HCT116 (cell line): ENCODE measurements at regions not wholly inside any gene's neighbourhood (a gene's known extent, or its start where the extent isn't known, plus 50 kb on each side); places are given as distances from the start of the nearest gene placed in this dataset.

ENCODE experiments used
- ATAC-seq: fragments of 200-7000 bp; cut with Tn5 transposase; 2 replicates; pipeline ENCODE4 v1.9.1; 2020; ENCODE audit warnings: mild to moderate bottlenecking, moderate library complexity
- BruUV-seq: library from RNA; stranded (reverse); fragments of 400-500 nt; replicated peaks from 2 replicates; lab custom pipeline; 2021; lab: Mats Ljungman, UMichigan
- CTCF ChIA-PET: fragments of 300-600 bp; sonication (Branson Sonifier 250); formaldehyde crosslinking; loops from one replicate; lab custom pipeline; 2021; ENCODE audit warnings: antibody characterized with exemption; lab: Charles Lee
- POLR2A ChIA-PET: fragments of 300-600, 350-600 bp; sonication (Branson Sonifier 250); formaldehyde crosslinking; loops from one replicate; lab custom pipeline; 2021; ENCODE audit warnings: antibody characterized with exemption; lab: Charles Lee
- RAD21 ChIA-PET, 2 experiments: fragments of 300-600 bp; sonication (Branson Sonifier 250); formaldehyde crosslinking; loops; one replicate each; lab custom pipeline; 2023; ENCODE audit warnings: low total read pairs in 2 of 2; ENCODE audit not compliant: uncharacterized antibody in 2 of 2, unreplicated experiment in 2 of 2, low non-redundant PET in 1 of 2; lab: Charles Lee
- DNase-seq: peaks from one replicate; pipeline ENCODE4 v3.0.0-alpha.2; 2010; ENCODE audit warnings: low read depth, low spot score
- H2AFZ ChIP-seq: fragments of 200-600 bp; shearing (Covaris generic), sonication (generic); 2 replicates; pipeline ENCODE4 v1.6.1; 2017; ENCODE audit warnings: low read depth, mixed run types, mixed read lengths, antibody characterized with exemption, low read length; ENCODE audit not compliant: poor library complexity, severe bottlenecking
- H3K27ac ChIP-seq: 2 replicates; pipeline ENCODE4 v1.5.1; 2012; ENCODE audit warnings: low read depth, low read length
- H3K27me3 ChIP-seq: fragments of 200-600 bp; sonication (generic); 2 replicates; pipeline ENCODE4 v1.6.1; 2016; ENCODE audit warnings: mixed run types, low read length, mixed read lengths; ENCODE audit not compliant: insufficient read depth
- H3K36me3 ChIP-seq, 2 experiments: fragments of 200-500 bp in 1 of 2; fragments of 200-600 bp in 1 of 2; sonication (Bioruptor generic) in 1 of 2; sonication (generic) in 1 of 2; 2 replicates each; pipeline versions ENCODE4 v1.5.1 to v1.6.1; 2014 to 2016; ENCODE audit warnings: low read length in 2 of 2, inconsistent platforms in 1 of 2, mixed read lengths in 1 of 2, mixed run types in 1 of 2; ENCODE audit not compliant: insufficient read depth in 2 of 2, control insufficient read depth in 1 of 2
- H3K4me1 ChIP-seq, 2 experiments: fragments of 200-600 bp in 1 of 2; sonication (generic) in 1 of 2; 2 replicates each; pipeline versions ENCODE4 v1.5.1 to v1.6.1; 2012 to 2017; ENCODE audit warnings: low read length in 2 of 2, inconsistent platforms in 1 of 2, mild to moderate bottlenecking in 1 of 2, mixed read lengths in 1 of 2, mixed run types in 1 of 2, moderate library complexity in 1 of 2; ENCODE audit not compliant: insufficient read depth in 2 of 2, control insufficient read depth in 1 of 2
- H3K4me2 ChIP-seq: fragments of 200-600 bp; sonication (generic); 2 replicates; pipeline ENCODE4 v1.6.1; 2017; ENCODE audit warnings: mixed run types, low read length, mixed read lengths
- H3K4me3 ChIP-seq, 2 experiments: fragments of 200-600 bp in 1 of 2; sonication (generic) in 1 of 2; replicated peaks in 1 of 2; 2 replicates each; pipeline ENCODE4 v1.5.1; 2011 to 2016; ENCODE audit warnings: low read length in 2 of 2, control low read depth in 1 of 2, low read depth in 1 of 2, mild to moderate bottlenecking in 1 of 2, mixed read lengths in 1 of 2, mixed run types in 1 of 2
- H3K79me2 ChIP-seq: fragments of 200-600 bp; sonication (generic); 2 replicates; pipeline ENCODE4 v1.6.1; 2017; ENCODE audit warnings: mild to moderate bottlenecking, mixed run types, low read length, moderate library complexity, mixed read lengths; ENCODE audit not compliant: insufficient read depth
- H3K9ac ChIP-seq: fragments of 200-600 bp; sonication (generic); 2 replicates; pipeline ENCODE4 v1.6.1; 2016; ENCODE audit warnings: low read length, mixed read lengths
- H3K9me2 ChIP-seq: fragments of 200-600 bp; sonication (generic), shearing (Covaris generic); 2 replicates; pipeline ENCODE4 v1.6.1; 2017; ENCODE audit warnings: mixed run types, mild to moderate bottlenecking, moderate library complexity; ENCODE audit not compliant: insufficient read depth
- H3K9me3 ChIP-seq, 2 experiments: fragments of 200-500 bp in 1 of 2; fragments of 200-600 bp in 1 of 2; sonication (Bioruptor generic) in 1 of 2; sonication (generic) in 1 of 2; 2 replicates each; pipeline ENCODE4 v1.6.1; 2014 to 2017; ENCODE audit warnings: low read length in 2 of 2, mixed read lengths in 2 of 2, inconsistent platforms in 1 of 2, low read depth in 1 of 2, mild to moderate bottlenecking in 1 of 2, mixed run types in 1 of 2, moderate library complexity in 1 of 2; ENCODE audit not compliant: control insufficient read depth in 1 of 2, insufficient read depth in 1 of 2
- H4K20me1 ChIP-seq: fragments of 200-600 bp; sonication (generic), shearing (Covaris generic); 2 replicates; pipeline ENCODE4 v1.6.1; 2017; ENCODE audit warnings: mixed run types, mild to moderate bottlenecking, moderate library complexity; ENCODE audit not compliant: insufficient read depth
- ATF3 ChIP-seq: IDR thresholded peaks from 2 replicates; pipeline ENCODE4 v1.6.1; 2012
- EZH2 ChIP-seq: fragments of 200-600 bp; sonication (generic); IDR thresholded peaks from 2 replicates; pipeline ENCODE4 v1.6.1; 2017; ENCODE audit warnings: antibody characterized with exemption, mixed run types
- EZH2phosphoT487 ChIP-seq: fragments of 200-600 bp; IDR thresholded peaks from 2 replicates; pipeline ENCODE4 v1.6.1; 2018; ENCODE audit warnings: antibody characterized with exemption, borderline replicate concordance
- FOSL1 ChIP-seq: IDR thresholded peaks from 2 replicates; pipeline ENCODE4 v1.6.1; 2012; ENCODE audit warnings: low read depth
- JUND ChIP-seq: IDR thresholded peaks from 2 replicates; pipeline ENCODE4 v1.6.1; 2012
- POLR2AphosphoS5 ChIP-seq: IDR thresholded peaks from 2 replicates; pipeline ENCODE4 v1.6.1; 2011; ENCODE audit warnings: mild to moderate bottlenecking, low read depth, low read length, moderate library complexity
- SRF ChIP-seq: IDR thresholded peaks from 2 replicates; pipeline ENCODE4 v1.6.1; 2012; ENCODE audit warnings: low read depth
- TCF7L2 ChIP-seq: IDR thresholded peaks from 2 replicates; pipeline ENCODE4 v1.7.0; 2011; ENCODE audit warnings: borderline replicate concordance, inconsistent platforms; ENCODE audit not compliant: insufficient read depth, insufficient read length; ENCODE audit errors: extremely low read depth
- ZBTB33 ChIP-seq: IDR thresholded peaks from 2 replicates; pipeline ENCODE4 v1.6.1; 2011; ENCODE audit warnings: mild to moderate bottlenecking, low read length, moderate library complexity; ENCODE audit not compliant: insufficient replicate concordance; ENCODE audit errors: extremely low read depth
- ZNF274 ChIP-seq: fragments of 200-500 bp; sonication (Bioruptor generic); IDR thresholded peaks from 2 replicates; pipeline ENCODE4 v1.6.1; 2014; ENCODE audit warnings: mild to moderate bottlenecking, low read depth, low read length, inconsistent platforms
- intact Hi-C: fragments of 100-400 bp; cut with micrococcal nuclease; formaldehyde crosslinking; loops from 2 replicates; pipeline ENCODE4 v1.10.0; 2022

GRCh38 chr2:71943238-71944182, 204.2 kb downstream of the CYP26B1 start:
- no peak overlapping the region for H3K27ac ChIP-seq
- no peaks in the 10 kb centered on the region for H3K9me2 ChIP-seq
- no peaks in the 10 kb centered on the region for H3K4me1 ChIP-seq
- DNase-seq (no peak), ATAC-seq (no peak)
- no peaks in the 10 kb centered on the region for H3K27me3 ChIP-seq
- no peaks in the 10 kb centered on the region for H4K20me1 ChIP-seq
- intact Hi-C loops, result no loop called here
- H3K4me3 ChIP-seq, result no peak overlapping the region
- ChIA-PET POLR2A (interaction anchor here (1.1 kb wide), 1 partner anchor 9 kb away, joined by 3 read pairs; no protein-coding TSS in a partner anchor), RAD21 (no interaction called here), CTCF (no interaction called here)
- H3K9ac ChIP-seq, result no peak overlapping the region
- H3K9me3 ChIP-seq, result no peaks in the 10 kb centered on the region
- no peaks in the 10 kb centered on the region for H3K79me2 ChIP-seq
- BruUV-seq, result no TSS peak
- H2AFZ ChIP-seq, result no peak overlapping the region
- TF ChIP-seq JUND (no peak), ZNF274 (no peak), FOSL1 (no peak), ATF3 (no peak), EZH2 (no peak), POLR2AphosphoS5 (no peak), ZBTB33 (no peak), SRF (no peak), EZH2phosphoT487 (no peak), TCF7L2 (no peak)
- TF ChIP-seq, all 23 proteins: peak for 0
- Histone ChIP-seq H3K4me2 (no peak overlapping the region), H3K36me3 (no peaks in the 10 kb centered on the region)
